Astrocyte (in vitro differentiated cells and primary cell): ENCODE measurements at regions not wholly inside any gene's neighbourhood (a gene's known extent, or its start where the extent isn't known, plus 50 kb on each side); places are given as distances from the start of the nearest gene placed in this dataset.

ENCODE experiments used
- CTCF ChIP-seq: IDR thresholded peaks from 2 replicates; pipeline ENCODE4 v1.5.1; 2011; ENCODE audit warnings: low read depth, mild to moderate bottlenecking, inconsistent platforms, low read length, moderate library complexity; ENCODE audit not compliant: insufficient read depth
- EZH2 ChIP-seq: IDR thresholded peaks from 2 replicates; pipeline ENCODE4 v1.6.1; 2012; ENCODE audit warnings: mild to moderate bottlenecking, low read length, inconsistent platforms; ENCODE audit not compliant: insufficient read depth

- TF ChIP-seq CTCF (no peak), EZH2 (no peak)
These were observed 236.5 kb downstream of the HACE1 start for GRCh38 chr6:104623052-104623690.
